Activated T-helper 17 cell treated with anti-CD3 and anti-CD28 coated beads, Interleukin-2, amount 50 U/mL, for 72 hours (primary cell): ENCODE measurements at regions not wholly inside any gene's neighbourhood (a gene's known extent, or its start where the extent isn't known, plus 50 kb on each side); places are given as distances from the start of the nearest gene placed in this dataset.

Experiments used
- ATAC-seq: fragments of 150-1000 bp; cut with Tn5 transposase; replicated peaks from 2 replicates; pipeline ENCODE4 v1.10.0; 2021; ENCODE audit warnings: mild to moderate bottlenecking, moderate library complexity
- H3K27ac Mint-ChIP-seq: one replicate; pipeline ENCODE4 v1.8.0; 2022; ENCODE audit warnings: mixed read lengths
- H3K27me3 Mint-ChIP-seq: one replicate; pipeline ENCODE4 v1.8.0; 2022; ENCODE audit warnings: mixed read lengths
- H3K36me3 Mint-ChIP-seq: one replicate; pipeline ENCODE4 v1.8.0; 2022; ENCODE audit warnings: low read depth, mild to moderate bottlenecking, mixed read lengths
- H3K4me1 Mint-ChIP-seq: one replicate; pipeline ENCODE4 v1.8.0; 2022; ENCODE audit warnings: mixed read lengths
- H3K4me3 Mint-ChIP-seq: one replicate; pipeline ENCODE4 v1.8.0; 2022; ENCODE audit warnings: mild to moderate bottlenecking, mixed read lengths
- H3K9me3 Mint-ChIP-seq: one replicate; pipeline ENCODE4 v1.8.0; 2022; ENCODE audit warnings: mixed read lengths

DNA sequence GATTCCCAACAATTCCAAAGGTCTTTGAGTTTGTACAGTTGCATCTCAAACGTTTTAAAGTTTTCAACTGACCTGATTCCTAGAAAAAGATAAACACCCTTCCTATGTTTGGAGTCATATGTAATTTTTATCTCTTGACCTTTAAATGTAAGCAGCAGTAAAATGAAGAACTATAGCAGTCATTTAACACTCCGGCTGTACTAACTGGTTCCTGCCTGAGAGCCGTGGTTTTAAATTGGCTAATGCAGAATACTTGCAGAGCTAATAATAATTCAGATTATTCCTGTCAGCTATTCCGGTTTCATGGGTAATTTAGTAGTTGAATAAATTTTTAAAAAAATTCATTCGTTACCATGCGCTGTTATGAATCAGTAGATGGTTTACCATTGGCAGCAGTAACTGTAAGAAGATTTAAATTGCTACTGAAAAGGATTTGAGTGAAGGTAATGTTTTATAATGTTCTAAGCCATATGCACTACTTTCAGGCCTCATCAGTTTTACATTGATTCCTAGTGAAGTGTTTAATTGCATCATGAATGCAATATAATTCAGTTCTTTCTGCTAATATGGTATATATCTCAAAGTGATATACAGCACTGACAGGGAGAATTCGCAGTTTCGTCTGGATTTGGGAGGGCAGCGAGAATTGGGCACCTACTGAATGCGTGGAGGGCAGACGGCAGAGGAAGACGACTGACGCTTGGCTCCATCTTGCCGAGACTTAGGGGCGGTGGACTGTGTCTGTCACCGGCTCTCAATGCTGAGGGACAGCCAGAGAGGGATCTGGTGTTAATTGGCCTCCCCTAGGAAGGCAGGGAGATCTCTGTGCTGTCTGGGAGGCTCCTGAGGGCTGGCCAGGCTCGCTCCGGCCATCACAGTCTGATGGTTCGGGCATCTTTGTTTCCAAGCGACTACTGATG lies 217.7 kb downstream of the PHETA1 start:
- no peaks in the 10 kb centered on the region for H3K36me3 Mint-ChIP-seq

DNA sequence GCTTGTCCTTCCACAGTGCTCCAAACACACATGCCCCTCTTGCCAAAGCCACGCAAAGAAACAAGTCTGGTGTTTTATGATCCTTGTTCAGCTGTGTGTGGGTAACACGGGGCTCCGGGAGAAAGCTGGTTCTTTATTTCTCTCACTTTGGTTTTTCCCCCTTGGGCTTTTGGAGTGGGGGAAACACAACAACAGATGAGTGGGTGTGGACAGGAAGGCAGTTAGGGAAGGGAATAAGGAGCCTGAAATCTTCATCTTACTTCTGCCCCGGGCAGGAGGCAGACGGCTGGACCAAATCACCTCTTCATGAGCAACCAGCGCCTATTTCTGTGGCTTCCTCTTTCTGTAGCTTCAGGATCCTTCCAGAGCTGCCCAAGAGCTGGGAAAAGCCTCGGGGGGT lies 218.5 kb downstream of the PHETA1 start:
- H3K4me3 Mint-ChIP-seq: no peak overlapping the region
- no peak for ATAC-seq
- peaks cover 4% of the 10 kb centered on the region for H3K9me3 Mint-ChIP-seq
- H3K27me3 Mint-ChIP-seq: peaks cover 18% of the 10 kb centered on the region
- H3K27ac Mint-ChIP-seq: no peak overlapping the region
- H3K36me3 Mint-ChIP-seq: no peaks in the 10 kb centered on the region
- H3K4me1 Mint-ChIP-seq: no peaks in the 10 kb centered on the region

More for the DNA sequence above, 217.7 kb downstream of the PHETA1 start:
- Mint-ChIP-seq H3K27ac (no peak overlapping the region), H3K27me3 (peaks cover 17% of the 10 kb centered on the region), H3K4me1 (no peaks in the 10 kb centered on the region), H3K4me3 (no peak overlapping the region), H3K9me3 (peaks cover 4% of the 10 kb centered on the region)
- ATAC-seq: no peak

DNA sequence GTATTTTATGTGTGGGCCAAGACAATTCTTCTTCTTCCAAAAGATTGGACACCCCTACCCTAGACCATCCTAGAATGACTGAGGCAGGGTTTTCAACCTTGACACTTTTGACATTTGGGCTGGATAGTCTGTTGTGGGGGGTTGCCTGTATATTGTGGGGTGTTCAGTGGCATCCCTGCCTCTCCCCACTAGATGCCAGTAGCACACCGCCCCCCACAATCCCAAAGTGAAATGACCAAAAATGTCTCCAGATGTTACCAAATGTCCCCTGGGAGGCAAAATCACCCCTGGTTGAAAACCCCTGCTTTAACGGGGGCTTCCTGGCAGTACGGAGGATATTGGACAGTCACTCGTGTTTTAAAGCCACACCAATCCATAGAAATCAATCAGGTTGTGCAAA lies 219.6 kb downstream of the PHETA1 start:
- Mint-ChIP-seq H3K4me3 (no peak overlapping the region), H3K36me3 (no peaks in the 10 kb centered on the region), H3K27ac (no peak overlapping the region), H3K27me3 (peaks cover 15% of the 10 kb centered on the region), H3K9me3 (peaks cover 4% of the 10 kb centered on the region), H3K4me1 (no peaks in the 10 kb centered on the region)
- ATAC-seq: no peak

DNA sequence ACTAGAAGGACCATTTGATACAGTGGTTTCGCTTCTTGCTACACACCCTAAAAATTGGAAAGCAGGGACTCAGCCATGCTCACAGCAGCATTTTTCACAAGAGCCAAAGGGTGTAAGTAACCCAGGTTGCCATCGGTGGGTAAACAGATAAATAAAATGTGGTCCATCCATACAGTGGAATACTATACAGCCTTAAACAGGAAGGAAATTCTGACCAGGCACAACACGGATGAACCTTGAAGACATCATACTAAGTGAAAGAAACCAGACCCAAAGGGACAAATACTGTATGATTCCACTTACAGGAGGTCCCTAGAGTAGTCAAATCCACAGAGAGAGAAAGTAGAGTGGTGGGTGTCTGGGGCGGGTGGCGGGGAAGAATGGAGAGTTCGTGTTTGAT lies 220.9 kb downstream of the PHETA1 start:
- no peaks in the 10 kb centered on the region for H3K4me1 Mint-ChIP-seq
- H3K27ac Mint-ChIP-seq: no peak overlapping the region
- H3K4me3 Mint-ChIP-seq: no peak overlapping the region
- H3K36me3 Mint-ChIP-seq: no peaks in the 10 kb centered on the region
- peaks cover 13% of the 10 kb centered on the region for H3K27me3 Mint-ChIP-seq
- H3K9me3 Mint-ChIP-seq: peaks cover 4% of the 10 kb centered on the region
- ATAC-seq: no peak

DNA sequence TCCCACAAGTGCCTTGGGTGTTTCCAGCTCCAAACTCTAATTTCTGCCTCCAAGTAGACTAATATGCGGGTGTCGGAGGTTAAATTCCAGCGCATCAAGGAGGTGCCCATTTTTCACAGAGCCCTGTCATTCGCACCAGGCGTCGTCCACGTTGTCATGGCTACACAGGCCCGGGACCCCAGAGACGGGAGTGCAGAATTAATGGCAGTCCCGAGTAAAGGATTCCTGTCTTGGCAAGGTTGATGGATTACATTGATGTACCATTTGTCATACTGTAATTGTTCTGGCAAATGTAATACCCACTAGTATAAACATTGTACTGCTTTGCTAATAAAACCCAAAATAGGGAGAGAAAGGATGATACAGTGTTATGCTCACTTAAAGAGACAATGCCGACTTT lies 222.9 kb upstream of the MYL2 start:
- ATAC-seq: no peak
- Mint-ChIP-seq H3K27me3 (peaks cover 9% of the 10 kb centered on the region), H3K9me3 (peaks cover 4% of the 10 kb centered on the region), H3K27ac (no peak overlapping the region), H3K4me1 (no peaks in the 10 kb centered on the region), H3K4me3 (no peak overlapping the region), H3K36me3 (no peaks in the 10 kb centered on the region)

DNA sequence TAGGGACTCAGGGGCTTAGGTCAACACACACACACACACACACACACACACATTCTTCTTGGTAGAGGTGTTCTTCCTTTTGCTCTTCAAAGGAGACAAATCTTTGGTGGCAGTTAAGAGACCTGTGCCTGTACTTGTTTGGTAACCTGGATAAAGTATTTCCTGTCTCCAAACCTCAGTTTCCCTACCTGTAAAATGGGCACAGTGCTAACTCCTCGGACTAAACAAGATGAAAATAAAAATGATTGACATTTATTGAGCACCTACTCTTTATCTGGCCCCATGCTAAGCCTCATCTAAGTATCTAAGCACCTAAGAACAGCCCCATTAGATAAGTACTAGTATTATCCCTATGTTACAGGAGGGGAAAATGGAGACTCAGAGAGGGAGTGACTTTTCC lies 220.8 kb upstream of the MYL2 start:
- no peaks in the 10 kb centered on the region for H3K9me3 Mint-ChIP-seq
- no peak overlapping the region for H3K4me3 Mint-ChIP-seq
- no peaks in the 10 kb centered on the region for H3K36me3 Mint-ChIP-seq
- no peak for ATAC-seq
- H3K27me3 Mint-ChIP-seq: peaks cover 6% of the 10 kb centered on the region
- H3K27ac Mint-ChIP-seq: no peak overlapping the region
- no peaks in the 10 kb centered on the region for H3K4me1 Mint-ChIP-seq

DNA sequence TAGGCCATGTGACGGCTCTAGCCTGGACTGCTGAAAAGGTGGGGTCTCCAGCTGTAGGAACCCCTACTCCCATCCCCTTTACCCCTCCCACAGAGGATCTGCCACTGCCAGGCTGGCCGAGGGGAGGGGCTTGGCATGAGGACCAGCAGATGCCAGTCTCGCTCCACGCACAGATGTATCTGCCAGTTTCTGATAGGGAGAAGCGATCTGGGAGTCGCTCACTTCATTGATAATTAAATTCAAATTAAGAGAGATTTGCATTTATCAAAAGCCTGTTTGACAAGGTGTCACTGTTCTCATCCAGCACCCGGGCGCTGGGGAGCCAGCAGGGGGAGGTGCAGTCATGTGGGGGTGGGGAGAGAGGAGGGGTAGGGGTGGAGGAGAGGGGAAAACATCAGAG lies 217.6 kb upstream of the MYL2 start:
- peaks cover 22% of the 10 kb centered on the region for H3K27me3 Mint-ChIP-seq
- ATAC-seq: no peak
- peaks cover 5% of the 10 kb centered on the region for H3K9me3 Mint-ChIP-seq
- H3K27ac Mint-ChIP-seq: no peak overlapping the region
- H3K4me3 Mint-ChIP-seq: no peak overlapping the region
- H3K36me3 Mint-ChIP-seq: no peaks in the 10 kb centered on the region
- H3K4me1 Mint-ChIP-seq: no peaks in the 10 kb centered on the region

DNA sequence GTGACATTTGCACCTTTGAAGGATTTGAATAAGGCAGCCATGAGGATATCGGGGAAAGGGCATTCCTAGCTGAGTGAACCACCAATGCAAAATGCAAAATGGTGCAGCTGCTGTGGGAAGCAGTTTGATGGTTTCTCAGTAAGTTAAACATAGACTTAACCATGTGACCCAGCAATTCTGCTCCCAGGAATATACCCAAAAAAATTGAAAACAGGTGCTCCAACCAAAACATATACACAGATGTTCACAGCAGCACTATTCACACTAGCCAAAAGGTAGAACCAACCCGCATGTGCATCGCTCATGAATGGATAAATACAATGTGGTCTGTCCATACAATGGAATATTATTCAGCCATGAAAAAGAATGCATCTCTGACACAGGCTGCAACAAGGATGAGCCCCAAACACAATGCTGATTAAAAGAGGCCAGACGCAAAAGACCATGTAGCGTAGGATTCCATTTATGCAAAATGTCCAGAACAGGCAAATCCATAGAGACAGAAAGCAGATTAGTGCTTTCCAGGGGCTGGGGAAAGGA lies 215.0 kb upstream of the MYL2 start:
- Mint-ChIP-seq H3K4me3 (no peak overlapping the region), H3K9me3 (peaks cover 5% of the 10 kb centered on the region), H3K27ac (no peak overlapping the region), H3K36me3 (no peaks in the 10 kb centered on the region), H3K4me1 (no peaks in the 10 kb centered on the region), H3K27me3 (peaks cover 24% of the 10 kb centered on the region)
- no peak for ATAC-seq

DNA sequence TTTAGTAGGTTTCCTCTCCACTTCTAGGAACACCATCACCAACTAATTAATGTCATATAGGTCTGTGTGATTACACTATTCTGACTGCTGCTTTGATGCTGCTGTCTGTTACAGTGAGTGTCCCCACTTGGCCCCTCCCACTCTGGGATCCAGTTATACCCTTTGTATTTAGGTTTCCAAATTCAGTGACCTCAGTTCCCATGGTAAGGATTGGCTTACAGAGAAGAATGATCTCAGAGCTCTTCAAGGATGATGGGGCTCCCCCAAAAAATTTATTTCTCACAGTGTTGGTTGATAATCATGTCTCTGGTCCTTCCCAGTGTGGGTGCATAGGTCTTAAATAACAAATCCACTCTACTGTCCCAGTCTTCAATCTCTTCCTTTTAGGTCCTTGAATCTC lies 210.0 kb upstream of the MYL2 start:
- ATAC-seq: no peak

DNA sequence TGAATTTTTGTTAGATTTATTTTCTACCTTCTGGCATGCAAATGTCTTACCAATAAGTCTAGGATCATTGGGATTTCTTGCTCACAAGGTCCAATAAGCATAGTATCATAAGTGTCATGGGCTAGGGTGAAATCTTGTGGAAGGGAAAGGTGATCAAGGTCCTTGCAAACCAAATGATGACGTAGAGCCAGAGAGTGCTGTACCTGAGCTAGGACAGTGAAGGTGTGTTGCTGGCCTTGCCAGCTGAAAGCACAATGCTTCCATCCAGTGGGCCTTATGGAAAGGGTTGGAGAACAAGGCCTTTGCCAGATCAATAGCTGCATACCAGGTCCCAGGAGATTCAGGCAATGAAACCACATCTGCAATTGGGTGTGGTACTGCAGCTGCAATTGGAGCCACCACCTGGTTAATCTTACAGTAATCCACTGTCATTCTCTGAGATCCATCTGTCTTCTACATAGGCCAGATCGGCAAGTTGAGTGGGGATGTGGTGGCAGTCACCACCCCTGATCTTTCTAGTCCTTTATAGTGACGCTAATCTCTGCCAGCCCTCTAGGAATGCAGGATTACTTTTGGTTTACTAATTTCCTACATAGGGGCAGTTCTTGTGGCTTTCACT lies 208.9 kb upstream of the MYL2 start:
- Mint-ChIP-seq H3K36me3 (no peaks in the 10 kb centered on the region), H3K27ac (no peak overlapping the region), H3K4me3 (no peak overlapping the region), H3K27me3 (peaks cover 9% of the 10 kb centered on the region), H3K9me3 (no peaks in the 10 kb centered on the region), H3K4me1 (no peaks in the 10 kb centered on the region)
- no peak for ATAC-seq

More for the DNA sequence above, 210.0 kb upstream of the MYL2 start:
- H3K27ac Mint-ChIP-seq: no peak overlapping the region
- H3K27me3 Mint-ChIP-seq: peaks cover 16% of the 10 kb centered on the region
- no peaks in the 10 kb centered on the region for H3K4me1 Mint-ChIP-seq
- H3K9me3 Mint-ChIP-seq: peaks cover 5% of the 10 kb centered on the region
- no peaks in the 10 kb centered on the region for H3K36me3 Mint-ChIP-seq
- no peak overlapping the region for H3K4me3 Mint-ChIP-seq

DNA sequence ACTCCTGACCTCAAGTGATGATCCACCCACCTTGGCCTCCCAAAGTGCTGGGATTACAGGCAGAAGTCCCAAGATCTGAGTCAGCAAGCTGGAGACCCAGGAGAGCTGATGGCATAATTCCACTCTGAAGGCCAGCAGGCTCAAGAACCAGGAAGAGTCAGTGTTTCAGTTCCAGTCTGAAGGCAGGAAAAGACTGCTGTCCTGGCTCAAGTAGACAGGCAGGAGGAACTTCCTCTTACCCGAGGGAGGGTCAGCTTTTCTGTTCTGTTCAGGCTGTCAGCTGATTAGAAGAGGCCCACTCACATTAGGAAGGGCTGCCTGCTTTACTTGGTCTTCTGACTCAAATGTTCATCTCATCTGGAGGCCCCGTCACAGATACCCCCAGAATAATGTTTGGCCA lies 206.0 kb upstream of the MYL2 start:
- peaks cover 9% of the 10 kb centered on the region for H3K27me3 Mint-ChIP-seq
- H3K4me3 Mint-ChIP-seq: no peak overlapping the region
- H3K27ac Mint-ChIP-seq: no peak overlapping the region
- no peak for ATAC-seq
- no peaks in the 10 kb centered on the region for H3K4me1 Mint-ChIP-seq
- H3K36me3 Mint-ChIP-seq: no peaks in the 10 kb centered on the region
- H3K9me3 Mint-ChIP-seq: no peaks in the 10 kb centered on the region

DNA sequence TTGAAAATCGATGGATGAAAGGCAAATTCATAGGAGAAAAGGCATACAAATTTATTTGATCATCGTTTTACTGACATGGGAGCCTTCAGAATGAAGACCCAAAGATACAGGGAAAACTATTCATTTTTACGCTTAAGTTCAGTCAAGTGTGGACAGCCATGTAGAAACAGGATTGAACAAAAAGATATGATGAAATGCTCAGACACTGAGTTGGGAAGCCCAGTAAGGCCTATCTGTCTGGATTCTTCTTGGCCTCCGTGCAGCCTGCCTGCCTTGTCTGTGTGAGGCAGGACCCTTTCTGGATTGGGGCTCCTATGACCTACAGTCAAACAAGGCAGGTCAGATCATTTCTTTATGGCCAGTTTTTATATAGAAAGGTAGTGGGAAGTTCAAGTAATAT lies 203.8 kb upstream of the MYL2 start:
- no peak overlapping the region for H3K4me3 Mint-ChIP-seq
- H3K9me3 Mint-ChIP-seq: no peaks in the 10 kb centered on the region
- no peak for ATAC-seq
- no peak overlapping the region for H3K27ac Mint-ChIP-seq
- peaks cover 19% of the 10 kb centered on the region for H3K27me3 Mint-ChIP-seq
- no peaks in the 10 kb centered on the region for H3K36me3 Mint-ChIP-seq
- H3K4me1 Mint-ChIP-seq: no peaks in the 10 kb centered on the region

DNA sequence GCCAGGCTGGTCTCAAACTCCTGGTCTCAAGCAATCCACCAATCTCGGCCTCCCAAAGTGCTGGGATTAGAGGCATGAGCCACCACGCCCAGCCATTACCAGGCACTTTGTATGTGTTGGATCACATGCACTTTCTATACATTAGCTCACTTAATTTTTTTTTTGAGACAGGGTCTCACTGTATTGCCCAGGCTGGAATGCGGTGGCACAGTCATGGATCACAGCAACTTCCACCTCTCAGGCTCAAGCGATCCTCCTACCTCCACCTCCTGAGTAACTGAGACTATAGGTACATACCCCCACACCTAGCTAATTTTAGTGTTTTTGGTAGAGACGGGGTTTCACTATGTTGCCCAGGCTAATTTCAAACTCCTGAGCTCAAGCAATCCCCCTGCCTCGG lies 203.0 kb upstream of the MYL2 start:
- Mint-ChIP-seq H3K27ac (no peak overlapping the region), H3K36me3 (no peaks in the 10 kb centered on the region), H3K4me1 (no peaks in the 10 kb centered on the region), H3K9me3 (no peaks in the 10 kb centered on the region), H3K27me3 (peaks cover 19% of the 10 kb centered on the region), H3K4me3 (no peak overlapping the region)
- no peak for ATAC-seq

DNA sequence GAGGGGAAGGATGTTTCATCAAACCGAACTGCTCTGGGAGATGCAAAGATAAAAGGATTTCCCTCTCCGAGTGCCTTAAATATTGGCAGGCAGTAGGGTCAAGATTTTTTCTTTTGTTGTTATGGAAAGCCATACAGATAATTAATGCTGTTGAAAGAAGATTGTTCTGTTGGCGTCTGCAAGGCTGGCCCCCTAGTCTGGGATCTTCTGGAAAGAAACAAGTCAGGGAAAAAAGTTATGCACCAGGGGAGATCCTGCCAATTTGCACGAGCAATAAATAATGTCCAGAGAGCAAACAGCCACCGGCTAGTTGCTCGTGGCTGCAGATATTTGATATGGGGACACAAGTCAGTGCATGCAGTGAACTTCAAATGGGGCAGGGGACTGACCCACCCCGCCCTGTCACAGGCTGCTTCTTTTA lies 202.1 kb upstream of the MYL2 start:
- H3K36me3 Mint-ChIP-seq: no peaks in the 10 kb centered on the region
- no peak overlapping the region for H3K4me3 Mint-ChIP-seq
- no peak for ATAC-seq
- no peak overlapping the region for H3K27ac Mint-ChIP-seq
- H3K4me1 Mint-ChIP-seq: no peaks in the 10 kb centered on the region
- peaks cover under 1% of the 10 kb centered on the region for H3K9me3 Mint-ChIP-seq
- H3K27me3 Mint-ChIP-seq: peaks cover 19% of the 10 kb centered on the region

DNA sequence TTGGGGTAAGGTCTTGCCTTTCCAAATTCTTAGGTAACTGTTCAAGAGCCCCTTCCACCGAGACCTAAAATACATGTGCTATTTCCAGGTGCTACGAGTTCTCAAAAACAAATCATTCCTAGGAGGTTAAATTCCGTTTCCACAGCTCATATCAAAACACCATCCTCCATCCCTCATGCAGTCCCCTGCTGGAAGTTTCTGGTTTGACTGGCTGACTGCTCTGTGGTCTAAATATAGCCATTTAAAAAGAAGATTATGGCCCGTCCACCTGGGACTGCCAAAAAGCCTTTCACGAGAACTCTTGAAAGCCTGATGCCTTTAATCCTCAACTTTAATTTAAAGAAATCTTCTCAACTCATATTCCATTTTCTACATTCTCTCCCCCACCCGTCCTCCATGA lies 201.5 kb upstream of the MYL2 start:
- H3K9me3 Mint-ChIP-seq: peaks cover 4% of the 10 kb centered on the region
- H3K27me3 Mint-ChIP-seq: peaks cover 19% of the 10 kb centered on the region
- H3K4me3 Mint-ChIP-seq: no peak overlapping the region
- ATAC-seq: no peak
- H3K36me3 Mint-ChIP-seq: no peaks in the 10 kb centered on the region
- no peak overlapping the region for H3K27ac Mint-ChIP-seq
- no peaks in the 10 kb centered on the region for H3K4me1 Mint-ChIP-seq
